H7 (cell line): ENCODE measurements at regions not wholly inside any gene's neighbourhood (a gene's known extent, or its start where the extent isn't known, plus 50 kb on each side); places are given as distances from the start of the nearest gene placed in this dataset.

Experiments
- DNase-seq: peaks from one replicate; pipeline ENCODE4 v3.0.0; 2012
- H3K27me3 ChIP-seq: 2 replicates; pipeline ENCODE4 v1.6.0; 2011; ENCODE audit warnings: mild to moderate bottlenecking, low read length; ENCODE audit not compliant: control insufficient read depth, insufficient read depth
- H3K36me3 ChIP-seq: replicated peaks from 2 replicates; pipeline ENCODE4 v1.5.1; 2011; ENCODE audit warnings: low read length; ENCODE audit not compliant: control insufficient read depth, insufficient read depth
- H3K4me3 ChIP-seq: 2 replicates; pipeline ENCODE4 v1.5.1; 2011; ENCODE audit warnings: low read depth, mild to moderate bottlenecking, control low read depth, low read length, moderate library complexity; ENCODE audit not compliant: insufficient read depth

GRCh38 chr1:112040891-112041740 lies 51.6 kb upstream of the KCND3 start:
- Histone ChIP-seq H3K36me3 (no peaks in the 10 kb centered on the region), H3K4me3 (no peak overlapping the region), H3K27me3 (no peaks in the 10 kb centered on the region; the same call in 1 of the 2 replicates)
- no peak for DNase-seq

DNA sequence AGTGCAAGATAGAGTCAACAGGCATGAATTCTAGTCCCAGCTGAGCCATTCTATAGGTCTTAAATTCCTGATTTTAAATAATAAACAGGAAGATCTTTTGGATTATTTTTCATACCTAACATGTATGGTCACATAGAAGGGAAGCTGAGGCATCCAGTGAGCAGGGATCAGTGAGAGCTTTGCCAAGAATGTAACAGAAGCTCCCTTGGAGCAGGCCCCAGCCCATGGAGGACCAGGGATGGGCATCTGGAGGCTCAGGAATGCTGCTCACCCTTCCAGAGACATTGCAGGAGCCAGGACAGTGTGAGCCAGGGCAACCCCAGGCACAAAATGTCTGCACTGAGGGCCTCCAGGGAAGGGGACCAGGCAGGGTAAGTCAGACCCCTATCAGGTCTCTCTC lies 54.4 kb upstream of the KCND3 start:
- H3K4me3 ChIP-seq, result no peak overlapping the region
- no peaks in the 10 kb centered on the region; the same call in 1 of the 2 replicates for H3K27me3 ChIP-seq
- no peaks in the 10 kb centered on the region for H3K36me3 ChIP-seq
- DNase-seq, result no peak

- H3K36me3 ChIP-seq, result no peaks in the 10 kb centered on the region
- H3K4me3 ChIP-seq, result no peak overlapping the region
- no peaks in the 10 kb centered on the region; the same call in 1 of the 2 replicates for H3K27me3 ChIP-seq
- no peak for DNase-seq
These were observed 55.3 kb upstream of the KCND3 start for GRCh38 chr1:112044745-112045144.

- Histone ChIP-seq H3K4me3 (no peak overlapping the region), H3K27me3 (no peaks in the 10 kb centered on the region; the same call in 1 of the 2 replicates), H3K36me3 (no peaks in the 10 kb centered on the region)
- DNase-seq, result no peak
These were observed 57.2 kb upstream of the KCND3 start for GRCh38 chr1:112046630-112047029.

DNA sequence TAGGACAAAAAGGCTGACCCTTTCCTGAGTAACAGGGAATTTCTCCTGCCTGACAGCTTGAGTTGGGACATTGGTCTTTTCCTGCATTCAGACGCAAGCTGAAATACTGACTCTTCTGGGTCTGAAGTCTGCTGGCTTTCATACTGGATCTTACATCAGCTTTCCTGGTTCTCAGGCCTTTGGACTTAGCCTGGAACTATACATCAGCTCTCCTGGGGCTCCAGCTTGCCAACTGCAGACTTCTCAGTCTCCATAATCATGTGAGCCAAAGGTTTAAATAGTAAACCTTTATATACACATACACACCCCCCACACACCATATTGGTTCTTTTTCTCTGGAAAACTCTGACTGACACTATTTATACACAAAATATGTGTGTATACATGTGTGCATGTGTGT lies 59.0 kb upstream of the KCND3 start:
- Histone ChIP-seq H3K4me3 (no peak overlapping the region), H3K36me3 (no peaks in the 10 kb centered on the region), H3K27me3 (no peaks in the 10 kb centered on the region; the same call in 1 of the 2 replicates)
- no peak for DNase-seq

GRCh38 chr1:112054510-112054909 lies 65.0 kb upstream of the KCND3 start:
- H3K36me3 ChIP-seq, result no peaks in the 10 kb centered on the region
- H3K4me3 ChIP-seq, result no peak overlapping the region
- H3K27me3 ChIP-seq, result no peaks in the 10 kb centered on the region; the same call in 1 of the 2 replicates
- DNase-seq, result no peak

DNA sequence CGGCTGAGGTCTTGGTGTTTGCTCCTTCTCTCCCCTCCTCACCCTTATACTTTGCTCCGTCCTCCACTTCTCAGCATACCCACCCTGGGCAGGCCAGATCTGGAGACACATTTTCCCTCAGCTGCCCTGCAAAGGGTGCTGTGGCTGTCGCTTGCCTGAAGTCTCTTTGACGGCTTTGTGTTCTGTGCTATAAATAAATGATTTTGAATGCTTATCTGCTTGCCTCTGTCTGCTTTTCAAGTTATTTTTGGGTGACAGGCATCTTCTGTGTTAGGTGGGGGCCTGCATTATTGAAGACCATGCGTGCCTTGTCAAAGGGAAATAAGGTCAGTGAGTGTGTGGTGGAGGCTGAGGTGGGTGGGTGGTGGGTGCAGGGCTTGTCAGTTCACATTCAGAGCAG lies 66.9 kb upstream of the KCND3 start:
- DNase-seq, result no peak
- Histone ChIP-seq H3K4me3 (no peak overlapping the region), H3K27me3 (no peaks in the 10 kb centered on the region; the same call in 1 of the 2 replicates), H3K36me3 (no peaks in the 10 kb centered on the region)

- Histone ChIP-seq H3K27me3 (no peaks in the 10 kb centered on the region; the same call in 1 of the 2 replicates), H3K36me3 (no peaks in the 10 kb centered on the region), H3K4me3 (no peak overlapping the region)
- DNase-seq, result no peak
These were observed 68.3 kb upstream of the KCND3 start for GRCh38 chr1:112057736-112058135.

GRCh38 chr1:112058815-112059450 lies 69.5 kb upstream of the KCND3 start:
- H3K27me3 ChIP-seq, result no peaks in the 10 kb centered on the region; the same call in 1 of the 2 replicates
- DNase-seq, result peak; percentile 63
- no peaks in the 10 kb centered on the region for H3K36me3 ChIP-seq
- no peak overlapping the region for H3K4me3 ChIP-seq

- H3K36me3 ChIP-seq, result no peaks in the 10 kb centered on the region
- DNase-seq, result no peak
- no peaks in the 10 kb centered on the region; the same call in 1 of the 2 replicates for H3K27me3 ChIP-seq
- H3K4me3 ChIP-seq, result no peak overlapping the region
These were observed 70.2 kb upstream of the KCND3 start for GRCh38 chr1:112059679-112060078.

GRCh38 chr1:112060261-112060660 lies 70.8 kb upstream of the KCND3 start:
- DNase-seq, result no peak
- no peaks in the 10 kb centered on the region; the same call in 1 of the 2 replicates for H3K27me3 ChIP-seq
- H3K36me3 ChIP-seq, result no peaks in the 10 kb centered on the region
- H3K4me3 ChIP-seq, result no peak overlapping the region

GRCh38 chr1:112061056-112061455 lies 71.6 kb upstream of the KCND3 start:
- H3K27me3 ChIP-seq, result no peaks in the 10 kb centered on the region; the same call in 1 of the 2 replicates
- DNase-seq, result no peak
- no peaks in the 10 kb centered on the region for H3K36me3 ChIP-seq
- no peak overlapping the region for H3K4me3 ChIP-seq

GRCh38 chr1:112061901-112062320 lies 72.4 kb upstream of the KCND3 start:
- no peaks in the 10 kb centered on the region for H3K36me3 ChIP-seq
- no peak for DNase-seq

GRCh38 chr1:112063781-112064728 lies 74.6 kb upstream of the KCND3 start:
- no peaks in the 10 kb centered on the region for H3K27me3 ChIP-seq
- DNase-seq, result no peak
- no peak overlapping the region for H3K4me3 ChIP-seq
- H3K36me3 ChIP-seq, result no peaks in the 10 kb centered on the region

More at GRCh38 chr1:112061901-112062320, 72.4 kb upstream of the KCND3 start:
- Histone ChIP-seq H3K27me3 (no peaks in the 10 kb centered on the region; the same call in 1 of the 2 replicates), H3K4me3 (no peak overlapping the region)
